ENCODE measurements at regions not wholly inside any gene's neighbourhood (a gene's known extent, or its start where the extent isn't known, plus 50 kb on each side); places are given as distances from the start of the nearest gene placed in this dataset.

- no peak for DNase-seq (ENCODE audit: low read depth)
These were observed 195.1 kb upstream of the CCDC150 start for GRCh38 chr2:196444442-196444841.

DNA sequence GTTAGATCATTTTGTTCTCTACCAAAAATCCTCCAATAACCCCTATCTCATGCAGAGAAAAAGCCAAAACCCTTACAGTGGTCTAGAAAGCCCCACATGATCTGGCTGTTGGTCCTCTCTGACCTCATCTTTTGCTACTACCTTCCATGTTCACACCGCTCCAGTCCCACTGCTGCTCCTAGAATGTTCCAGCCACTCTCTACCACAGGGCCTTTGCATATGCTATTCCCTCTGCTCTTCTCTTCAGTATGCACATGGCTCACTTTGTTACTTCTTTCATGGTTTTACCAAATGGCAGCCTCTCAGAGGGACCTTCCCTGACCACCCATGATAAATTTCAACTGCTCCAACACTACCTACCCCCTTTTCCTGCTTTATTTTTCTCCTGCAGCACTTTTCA lies 193.5 kb upstream of the CCDC150 start:
- no peak for DNase-seq (ENCODE audit: low read depth)

GRCh38 chr2:196448407-196449079 lies 191.0 kb upstream of the CCDC150 start:
- no peak for DNase-seq (ENCODE audit: low read depth)

DNA sequence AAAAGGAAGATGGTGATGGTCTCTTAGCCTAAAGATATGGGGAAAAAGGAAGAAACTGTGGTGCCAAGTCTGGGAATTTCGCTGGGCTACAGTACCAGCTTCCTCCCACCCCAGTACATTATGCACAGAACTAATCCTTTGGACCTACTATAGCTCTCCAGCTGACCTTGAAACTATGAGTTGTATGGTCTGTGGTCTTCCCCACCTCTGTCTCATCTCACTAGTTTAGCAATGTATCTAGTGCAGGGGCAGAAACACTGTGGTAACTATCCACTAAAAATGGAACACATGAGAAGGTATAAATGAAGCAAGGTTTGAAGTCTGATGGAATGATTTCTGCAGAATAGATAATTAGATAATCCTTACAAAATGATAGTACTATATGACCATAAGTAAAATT lies 190.4 kb upstream of the CCDC150 start:
- no peak for DNase-seq (ENCODE audit: low read depth)

DNA sequence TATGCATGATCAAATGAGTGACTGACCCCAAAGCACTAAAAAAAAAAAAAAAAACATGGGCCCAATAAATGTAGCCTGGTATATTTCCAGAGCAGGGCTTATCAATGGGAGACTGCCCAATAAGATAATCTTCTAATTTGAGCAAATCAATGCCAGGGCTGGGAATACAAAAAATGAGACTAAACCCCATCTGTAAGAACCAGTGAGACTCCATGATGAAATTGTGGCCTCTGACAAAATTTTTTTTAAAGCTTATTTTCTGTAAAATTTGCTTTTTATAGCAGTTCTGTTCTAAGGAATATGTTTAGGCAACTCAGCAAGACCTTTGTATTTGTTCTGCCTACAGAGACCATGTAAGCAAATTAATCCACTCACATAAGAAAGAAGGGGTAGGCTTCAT lies 186.8 kb upstream of the CCDC150 start:
- no peak for DNase-seq (ENCODE audit: low read depth)

DNA sequence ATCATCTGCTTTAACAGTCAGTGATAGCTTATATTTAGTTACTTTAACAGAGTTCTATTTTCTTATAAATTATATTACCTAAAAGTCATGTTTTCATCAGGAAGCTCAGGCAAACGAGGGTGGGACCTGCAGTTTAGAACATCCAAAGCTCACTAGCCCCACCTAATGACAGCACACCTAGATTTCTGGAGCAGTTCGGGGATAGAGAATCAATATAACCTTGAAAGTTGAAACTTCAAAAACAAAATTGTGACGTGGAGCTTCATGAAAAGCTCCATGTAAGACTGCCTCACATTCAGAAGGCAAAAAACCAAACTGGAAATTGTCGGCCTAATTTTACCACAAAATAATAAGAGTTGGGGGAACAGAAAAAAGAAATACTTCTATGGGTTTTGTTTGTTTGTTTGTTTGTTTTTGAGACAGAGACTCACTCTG lies 185.9 kb upstream of the CCDC150 start:
- DNase-seq (ENCODE audit: low read depth), result no peak

GRCh38 chr2:196454492-196454891 lies 185.0 kb upstream of the CCDC150 start:
- no peak for DNase-seq (ENCODE audit: low read depth)

- no peak for DNase-seq (ENCODE audit: low read depth)
These were observed 180.0 kb upstream of the CCDC150 start for GRCh38 chr2:196459539-196459938.

- no peak for DNase-seq (ENCODE audit: low read depth)
These were observed 175.8 kb upstream of the CCDC150 start for GRCh38 chr2:196463706-196464105.

DNA sequence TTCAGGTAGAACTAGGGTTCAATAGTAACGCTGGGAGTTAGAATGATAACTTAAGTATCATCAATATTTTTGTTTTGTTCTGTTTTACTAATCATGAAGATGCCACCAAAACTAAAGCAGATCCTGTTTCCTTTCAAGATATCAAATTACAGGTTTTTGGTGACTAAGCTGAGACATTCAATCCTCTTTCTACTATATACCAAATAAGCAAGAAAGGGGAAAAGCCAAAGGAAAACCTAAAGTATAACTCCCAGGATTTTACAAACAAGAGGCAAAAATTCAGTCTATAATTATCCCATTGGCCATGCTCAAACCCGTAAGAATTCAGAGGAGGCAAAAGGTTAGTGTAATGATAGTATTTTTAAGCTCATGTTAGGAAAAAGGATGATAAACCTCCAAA lies 175.2 kb upstream of the CCDC150 start:
- DNase-seq (ENCODE audit: low read depth), result no peak

- no peak for DNase-seq (ENCODE audit: low read depth)
These were observed 172.9 kb upstream of the CCDC150 start for GRCh38 chr2:196466581-196466980.

DNA sequence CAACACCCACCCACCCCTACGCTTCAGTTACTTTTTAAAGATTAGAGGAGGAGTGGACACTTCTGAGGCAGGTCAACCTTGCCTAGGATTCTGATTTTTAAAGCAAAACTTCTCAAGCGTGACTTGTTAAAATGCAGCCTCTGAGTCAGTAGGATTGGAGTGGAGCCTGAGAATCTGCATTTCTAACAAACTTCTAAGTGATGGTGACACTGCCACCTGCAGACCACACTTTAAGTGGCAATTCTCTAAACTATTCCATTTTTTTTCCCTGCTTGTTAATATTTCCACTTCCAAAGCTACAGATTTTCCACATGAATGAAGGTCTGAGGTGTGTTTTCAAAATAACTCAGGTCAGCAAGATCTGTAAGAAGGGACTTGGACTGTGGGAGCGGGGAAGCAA lies 171.1 kb upstream of the CCDC150 start:
- DNase-seq (ENCODE audit: low read depth), result no peak

GRCh38 chr2:196473617-196474016 lies 165.9 kb upstream of the CCDC150 start:
- no peak for DNase-seq (ENCODE audit: low read depth)

- DNase-seq (ENCODE audit: low read depth), result no peak
These were observed 163.9 kb upstream of the CCDC150 start for GRCh38 chr2:196475611-196476010.

GRCh38 chr2:196478588-196478987 lies 160.9 kb upstream of the CCDC150 start:
- DNase-seq (ENCODE audit: low read depth), result no peak

DNA sequence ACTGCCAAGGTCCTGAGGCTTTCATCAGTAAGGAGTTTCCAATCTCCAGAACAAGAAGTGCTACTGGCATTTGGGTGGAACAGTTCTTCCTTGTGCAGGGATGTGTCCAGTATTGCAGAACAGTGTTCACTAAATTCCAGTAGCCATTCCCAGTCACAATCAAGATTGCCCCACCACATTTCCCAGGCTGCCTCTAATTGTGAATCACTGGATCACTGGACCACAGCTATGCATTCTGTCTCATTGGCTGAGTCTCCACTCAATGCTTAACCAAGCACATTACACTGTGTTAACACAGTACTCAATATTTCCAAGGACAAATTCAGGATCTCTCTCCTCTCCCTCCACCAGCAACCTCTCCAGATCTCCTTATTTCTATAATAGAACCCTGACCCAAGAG lies 160.2 kb upstream of the CCDC150 start:
- no peak for DNase-seq (ENCODE audit: low read depth)

DNA sequence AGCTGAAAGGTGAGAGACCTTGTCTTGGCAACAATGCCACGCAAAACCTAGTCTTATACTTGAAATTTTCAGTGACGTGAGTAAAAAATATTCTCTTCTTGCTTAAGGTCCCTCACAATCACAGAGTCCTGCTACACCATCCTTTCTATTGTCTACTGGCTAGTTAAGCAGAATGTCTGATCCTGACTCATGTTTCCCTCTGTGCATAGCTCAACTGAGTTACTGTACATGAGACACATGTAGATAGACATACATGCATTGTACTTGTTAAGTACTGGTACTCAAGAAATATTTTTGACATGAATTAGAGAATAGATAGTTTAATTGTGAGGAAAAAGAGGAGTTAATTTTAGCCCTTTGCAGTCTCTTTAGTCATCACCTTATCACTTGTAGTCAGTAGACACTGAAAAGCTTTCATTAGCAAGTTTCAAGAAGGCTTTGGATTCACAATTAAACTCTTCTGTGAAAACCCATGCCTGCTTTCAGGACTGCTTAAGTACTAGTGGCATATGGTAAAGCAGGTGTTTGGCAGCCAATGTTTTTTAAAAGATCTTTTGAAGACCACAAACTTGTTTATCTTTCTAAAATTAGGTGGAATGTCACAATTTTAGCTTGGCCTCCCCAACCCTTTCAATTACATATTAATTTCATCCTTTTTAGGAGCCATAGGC lies 158.7 kb upstream of the CCDC150 start:
- no peak for DNase-seq (ENCODE audit: low read depth)

DNA sequence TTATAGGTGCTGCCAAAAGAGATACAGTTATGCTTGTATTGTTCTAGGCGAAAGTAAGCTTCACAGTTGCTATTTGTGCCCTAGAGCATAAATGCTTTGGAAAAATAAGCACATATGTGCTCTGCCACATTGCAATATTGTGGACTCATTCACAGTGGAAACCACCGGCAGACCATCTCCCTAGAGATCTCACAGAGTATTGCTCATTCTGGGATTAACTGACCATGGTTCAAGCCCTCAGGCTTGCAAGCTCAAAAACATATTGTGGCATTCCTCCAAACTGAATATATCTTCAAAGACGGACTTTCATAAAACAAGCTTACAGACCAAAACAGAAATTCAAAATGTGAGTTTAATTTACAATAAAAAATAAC lies 158.2 kb upstream of the CCDC150 start:
- no peak for DNase-seq (ENCODE audit: low read depth)

- DNase-seq (ENCODE audit: low read depth), result no peak
These were observed 157.1 kb upstream of the CCDC150 start for GRCh38 chr2:196482119-196483065.

- no peak for DNase-seq (ENCODE audit: low read depth)
These were observed 153.4 kb upstream of the CCDC150 start for GRCh38 chr2:196486146-196486545.

GRCh38 chr2:196487417-196487816 lies 152.1 kb upstream of the CCDC150 start:
- no peak for DNase-seq (ENCODE audit: low read depth)

DNA sequence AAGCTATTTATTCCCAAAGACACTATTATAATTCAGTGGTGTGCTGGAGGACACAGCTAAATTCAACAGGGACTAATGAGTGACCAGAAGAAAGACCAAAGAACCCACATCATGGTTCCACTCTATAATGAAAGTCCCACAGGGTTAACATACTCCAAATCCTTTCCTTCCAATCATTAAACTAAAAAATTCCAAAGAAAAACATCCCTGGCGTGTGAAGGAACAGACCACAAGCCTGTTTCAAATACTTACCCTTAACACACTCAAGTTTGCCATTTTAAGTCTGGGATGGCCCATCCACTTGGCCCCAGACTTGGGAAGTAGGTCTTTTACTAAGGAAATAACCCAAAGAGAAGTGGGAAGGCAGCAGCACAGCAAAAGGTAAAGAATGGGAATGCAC lies 150.1 kb upstream of the CCDC150 start:
- no peak for DNase-seq (ENCODE audit: low read depth)

GRCh38 chr2:196492946-196493345 lies 146.6 kb upstream of the CCDC150 start:
- DNase-seq (ENCODE audit: low read depth), result no peak

Measured in stimulated activated CD8-positive, alpha-beta memory T cell treated with anti-CD3 and anti-CD28 coated beads, Interleukin-7, amount 100 ng/mL, for 24 hours (primary cell).